HG03159 (cell line): ENCODE measurements at regions not wholly inside any gene's neighbourhood (a gene's known extent, or its start where the extent isn't known, plus 50 kb on each side); places are given as distances from the start of the nearest gene placed in this dataset.
"Not testable (repeated sequence)": the region's sequence is repeated elsewhere in the genome, so short reads cannot be mapped to it uniquely, and the experiment has no call there.

ENCODE experiments used
- ATAC-seq: cut with Tn5 transposase; IDR thresholded peaks from one replicate; pipeline ENCODE4 v1.9.1; 2021; ENCODE audit warnings: mild to moderate bottlenecking, moderate library complexity; ENCODE audit not compliant: unreplicated experiment

- no peak for ATAC-seq
Observed at GRCh38 chr3:168802766-168803165, 707.0 kb upstream of the GOLIM4 start.

- ATAC-seq: no peak
Observed at GRCh38 chr3:168801794-168802193, 706.1 kb upstream of the GOLIM4 start.

GRCh38 chr3:168796339-168796738 lies 700.6 kb upstream of the GOLIM4 start:
- no peak for ATAC-seq

GRCh38 chr3:168794427-168794826 lies 698.7 kb upstream of the GOLIM4 start:
- no peak for ATAC-seq

GRCh38 chr3:168782193-168782592 lies 686.5 kb upstream of the GOLIM4 start:
- no peak for ATAC-seq

GRCh38 chr3:168779970-168780645 lies 684.4 kb upstream of the GOLIM4 start:
- not testable (repeated sequence) for ATAC-seq

- no peak for ATAC-seq
Observed at GRCh38 chr3:168753724-168754123, 658.0 kb upstream of the GOLIM4 start.

GRCh38 chr3:168752339-168752738 lies 656.6 kb upstream of the GOLIM4 start:
- ATAC-seq: no peak

- ATAC-seq: no peak
Observed at GRCh38 chr3:168747697-168748096, 652.0 kb upstream of the GOLIM4 start.

GRCh38 chr3:168738527-168739325 lies 643.0 kb upstream of the GOLIM4 start:
- no peak for ATAC-seq

GRCh38 chr3:168736202-168736601 lies 640.5 kb upstream of the GOLIM4 start:
- ATAC-seq: no peak

GRCh38 chr3:168730073-168730472 lies 634.3 kb upstream of the GOLIM4 start:
- no peak for ATAC-seq

- no peak for ATAC-seq
Observed at GRCh38 chr3:168722091-168722490, 626.4 kb upstream of the GOLIM4 start.

GRCh38 chr3:168714609-168715240 lies 619.0 kb upstream of the GOLIM4 start:
- ATAC-seq: peak; percentile 97

GRCh38 chr3:168709073-168709472 lies 613.3 kb upstream of the GOLIM4 start:
- no peak for ATAC-seq

GRCh38 chr3:168707900-168708299 lies 612.2 kb upstream of the GOLIM4 start:
- ATAC-seq: peak; percentile 75

GRCh38 chr3:168705412-168705811 lies 609.7 kb upstream of the GOLIM4 start:
- ATAC-seq: no peak

GRCh38 chr3:168696051-168696450 lies 600.3 kb upstream of the GOLIM4 start:
- no peak for ATAC-seq

GRCh38 chr3:168693870-168694269 lies 598.1 kb upstream of the GOLIM4 start:
- no peak for ATAC-seq

GRCh38 chr3:168688267-168688666 lies 592.5 kb upstream of the GOLIM4 start:
- no peak for ATAC-seq

GRCh38 chr3:168684519-168684918 lies 588.8 kb upstream of the GOLIM4 start:
- ATAC-seq: no peak

- no peak for ATAC-seq
Observed at GRCh38 chr3:168678730-168679129, 583.0 kb upstream of the GOLIM4 start.
